Nephron progenitor cell (in vitro differentiated cells): ENCODE measurements at regions not wholly inside any gene's neighbourhood (a gene's known extent, or its start where the extent isn't known, plus 50 kb on each side); places are given as distances from the start of the nearest gene placed in this dataset.

Source experiments
- DNase-seq: peaks from one replicate; pipeline ENCODE4 v3.0.0; 2021
- H3K27ac Mint-ChIP-seq: 2 replicates; pipeline ENCODE4 v1.8.0; 2021; ENCODE audit warnings: mild to moderate bottlenecking, moderate library complexity, mixed read lengths
- H3K27me3 Mint-ChIP-seq: 2 replicates; pipeline ENCODE4 v1.8.0; 2021; ENCODE audit warnings: mild to moderate bottlenecking, low read depth, mixed read lengths; ENCODE audit not compliant: poor library complexity
- H3K36me3 Mint-ChIP-seq: 2 replicates; pipeline ENCODE4 v1.8.0; 2021; ENCODE audit warnings: low read depth, mixed read lengths
- H3K4me1 Mint-ChIP-seq: 2 replicates; pipeline ENCODE4 v1.8.0; 2021; ENCODE audit warnings: mixed read lengths
- H3K4me3 Mint-ChIP-seq: 2 replicates; pipeline ENCODE4 v1.8.0; 2021; ENCODE audit warnings: mild to moderate bottlenecking, moderate library complexity, mixed read lengths
- H3K9me3 Mint-ChIP-seq: 2 replicates; pipeline ENCODE4 v1.8.0; 2021; ENCODE audit warnings: mild to moderate bottlenecking, moderate library complexity, mixed read lengths
- CTCF ChIP-seq: fragments of 200-600 bp; sonication (generic); IDR thresholded peaks from 2 replicates; pipeline ENCODE4 v1.5.0; 2021; ENCODE audit warnings: antibody characterized with exemption

DNA sequence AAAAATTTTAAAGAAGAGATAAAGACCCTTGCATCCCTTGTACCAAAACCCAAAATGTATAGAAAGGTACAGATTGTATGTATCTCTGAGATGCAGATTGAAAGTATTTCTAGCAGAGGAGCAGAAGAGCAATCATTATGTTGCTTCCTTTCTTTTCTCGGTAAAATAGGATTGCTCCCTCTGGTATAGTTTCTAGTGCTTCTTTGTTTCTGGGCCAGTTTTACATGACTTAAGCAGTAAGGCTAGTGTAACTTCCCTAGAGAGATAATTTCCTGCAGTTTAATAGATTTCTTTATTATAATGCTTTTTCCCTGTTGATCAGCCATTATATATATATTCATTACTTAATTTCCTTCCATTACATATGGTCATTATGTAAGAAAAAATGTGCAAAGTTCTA, 496.2 kb upstream of the RGS18 start:
- Mint-ChIP-seq H3K4me3 (no peak overlapping the region), H3K36me3 (no peaks in the 10 kb centered on the region)

GRCh38 chr1:191662746-191663145, 495.5 kb upstream of the RGS18 start:
- DNase-seq, result no peak
- Mint-ChIP-seq H3K9me3 (no peaks in the 10 kb centered on the region), H3K27ac (no peak overlapping the region), H3K36me3 (no peaks in the 10 kb centered on the region), H3K4me1 (no peaks in the 10 kb centered on the region), H3K4me3 (no peak overlapping the region), H3K27me3 (no peaks in the 10 kb centered on the region)
- no peak for TF ChIP-seq CTCF

More for the DNA sequence above, 496.2 kb upstream of the RGS18 start:
- H3K27ac Mint-ChIP-seq, result no peak overlapping the region
- no peak for TF ChIP-seq CTCF
- no peaks in the 10 kb centered on the region for H3K9me3 Mint-ChIP-seq
- DNase-seq, result no peak
- H3K4me1 Mint-ChIP-seq, result no peaks in the 10 kb centered on the region
- H3K27me3 Mint-ChIP-seq, result no peaks in the 10 kb centered on the region

DNA sequence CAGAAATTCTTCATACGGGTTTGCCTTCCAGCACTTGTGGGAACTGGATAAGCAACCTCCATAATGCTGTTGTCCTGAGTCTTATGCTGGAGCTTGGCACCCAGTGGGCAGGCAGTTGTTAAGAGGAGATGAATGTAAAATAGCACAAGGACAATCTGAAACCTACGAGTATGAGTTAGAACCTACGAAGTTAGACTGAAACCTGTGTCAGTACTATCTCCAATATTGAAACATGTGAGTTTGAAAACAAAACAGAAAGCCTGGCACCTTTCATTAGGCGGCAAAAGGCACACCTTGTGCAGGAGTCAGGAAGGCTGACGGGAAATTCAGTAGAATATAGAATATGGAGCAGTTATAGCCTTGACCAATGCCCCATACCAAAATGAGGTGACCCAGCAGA, 489.7 kb upstream of the RGS18 start:
- no peak overlapping the region for H3K27ac Mint-ChIP-seq
- DNase-seq, result no peak
- H3K27me3 Mint-ChIP-seq, result no peaks in the 10 kb centered on the region
- H3K36me3 Mint-ChIP-seq, result no peaks in the 10 kb centered on the region
- no peak overlapping the region for H3K4me3 Mint-ChIP-seq
- TF ChIP-seq CTCF, result no peak
- H3K9me3 Mint-ChIP-seq, result no peaks in the 10 kb centered on the region
- peaks cover 5% of the 10 kb centered on the region for H3K4me1 Mint-ChIP-seq

DNA sequence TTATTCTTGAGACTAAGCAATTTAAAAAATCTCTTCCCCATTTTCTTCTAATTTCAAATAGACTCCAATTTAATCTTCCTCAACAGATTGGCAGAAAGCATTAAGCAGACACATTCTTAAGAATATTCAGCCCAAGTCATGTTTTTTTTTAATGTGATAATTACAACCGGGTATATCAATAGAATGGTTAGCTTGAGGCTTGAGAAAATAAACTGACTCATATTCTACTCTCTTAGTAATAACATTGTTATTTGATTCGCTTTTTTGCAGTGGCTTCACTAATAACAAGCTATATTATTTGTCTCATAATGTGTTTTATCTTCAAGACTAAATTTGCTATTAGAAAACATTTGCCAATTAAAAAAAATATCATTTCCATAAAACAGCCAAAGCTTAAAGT, 488.6 kb upstream of the RGS18 start:
- Mint-ChIP-seq H3K4me3 (no peak overlapping the region), H3K36me3 (no peaks in the 10 kb centered on the region), H3K27ac (no peak overlapping the region), H3K9me3 (no peaks in the 10 kb centered on the region), H3K4me1 (peaks cover 5% of the 10 kb centered on the region), H3K27me3 (no peaks in the 10 kb centered on the region)
- no peak for DNase-seq
- TF ChIP-seq CTCF, result no peak

DNA sequence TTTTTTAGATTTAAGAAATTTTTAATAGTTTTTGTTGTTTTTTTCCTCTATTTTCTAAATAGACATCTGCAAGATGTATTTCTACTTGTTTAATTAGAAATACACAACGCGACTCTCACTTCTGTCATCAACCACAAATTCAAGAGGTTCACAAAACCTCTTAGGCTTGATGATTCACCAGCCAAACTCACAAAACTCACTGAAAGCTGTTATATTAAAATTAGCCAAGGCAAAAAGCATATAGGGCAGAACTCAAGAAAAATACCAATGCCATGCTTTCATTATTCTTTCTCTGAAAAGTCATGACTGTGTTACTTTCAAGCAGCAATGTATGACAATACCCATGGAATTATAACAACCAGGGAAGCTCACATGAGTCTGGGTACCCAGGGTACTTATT, 487.0 kb upstream of the RGS18 start:
- H3K9me3 Mint-ChIP-seq, result no peaks in the 10 kb centered on the region
- no peak overlapping the region for H3K4me3 Mint-ChIP-seq
- H3K4me1 Mint-ChIP-seq, result peaks cover 5% of the 10 kb centered on the region
- TF ChIP-seq CTCF, result no peak
- H3K27me3 Mint-ChIP-seq, result no peaks in the 10 kb centered on the region
- no peak for DNase-seq
- no peaks in the 10 kb centered on the region for H3K36me3 Mint-ChIP-seq
- H3K27ac Mint-ChIP-seq, result no peak overlapping the region

DNA sequence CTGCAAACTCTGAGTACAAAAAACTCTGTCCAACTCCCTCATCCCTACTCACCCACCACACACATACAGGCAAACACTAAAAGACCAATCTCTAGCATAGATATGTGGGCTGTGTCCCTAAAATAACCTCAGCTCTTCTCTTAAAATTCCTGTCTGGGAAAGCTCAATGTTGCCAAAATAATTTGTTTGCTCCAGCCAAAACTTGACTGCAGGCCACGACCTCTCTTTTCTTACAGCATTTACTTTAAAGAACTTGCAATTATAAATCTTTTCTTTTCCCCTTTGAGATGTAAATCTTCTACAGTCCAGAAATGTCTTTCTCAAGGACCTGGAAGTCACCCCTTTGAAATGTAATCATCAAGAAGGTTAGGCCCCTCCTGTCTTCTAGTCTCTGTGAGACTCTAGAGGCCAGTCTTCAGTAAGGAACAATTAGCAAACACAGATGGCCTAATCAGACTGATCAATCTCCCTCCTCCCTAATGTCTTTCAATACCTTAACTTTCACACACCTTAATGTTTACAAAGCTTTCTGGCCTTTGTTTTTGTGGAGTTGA, 483.6 kb upstream of the RGS18 start:
- DNase-seq, result no peak
- no peaks in the 10 kb centered on the region for H3K27me3 Mint-ChIP-seq
- H3K27ac Mint-ChIP-seq, result no peak overlapping the region
- peaks cover 5% of the 10 kb centered on the region for H3K4me1 Mint-ChIP-seq
- no peaks in the 10 kb centered on the region for H3K9me3 Mint-ChIP-seq
- TF ChIP-seq CTCF, result no peak
- no peaks in the 10 kb centered on the region for H3K36me3 Mint-ChIP-seq
- no peak overlapping the region for H3K4me3 Mint-ChIP-seq
